Neural crest cell (in vitro differentiated cells): ENCODE measurements at regions not wholly inside any gene's neighbourhood (a gene's known extent, or its start where the extent isn't known, plus 50 kb on each side); places are given as distances from the start of the nearest gene placed in this dataset.

Experiments used
- DNase-seq: peaks from one replicate; pipeline ENCODE4 v3.0.0; 2021; ENCODE audit warnings: low read depth, mixed read lengths, low spot score
- H3K27ac Mint-ChIP-seq: one replicate; pipeline ENCODE4 v1.8.0; 2021; ENCODE audit warnings: mild to moderate bottlenecking, mixed read lengths; ENCODE audit not compliant: unreplicated experiment
- H3K27me3 Mint-ChIP-seq: 2 replicates; pipeline ENCODE4 v1.8.0; 2021; ENCODE audit warnings: low read depth, mild to moderate bottlenecking, mixed read lengths
- H3K36me3 Mint-ChIP-seq: 2 replicates; pipeline ENCODE4 v1.8.0; 2021; ENCODE audit warnings: low read depth, mild to moderate bottlenecking, mixed read lengths
- H3K4me1 Mint-ChIP-seq: 2 replicates; pipeline ENCODE4 v1.8.0; 2021; ENCODE audit warnings: mixed read lengths
- H3K4me3 Mint-ChIP-seq: one replicate; pipeline ENCODE4 v1.8.0; 2021; ENCODE audit warnings: mild to moderate bottlenecking, mixed read lengths
- H3K9me3 Mint-ChIP-seq: 2 replicates; pipeline ENCODE4 v1.8.0; 2021; ENCODE audit warnings: mixed read lengths
- TF ChIP-seq, protein P1 (sequence below): fragments of 200-600 bp; sonication (generic); conservative IDR thresholded peaks from 2 replicates; pipeline ENCODE4 v1.5.0; 2021; ENCODE audit warnings: antibody characterized with exemption, mild to moderate bottlenecking

DNA sequence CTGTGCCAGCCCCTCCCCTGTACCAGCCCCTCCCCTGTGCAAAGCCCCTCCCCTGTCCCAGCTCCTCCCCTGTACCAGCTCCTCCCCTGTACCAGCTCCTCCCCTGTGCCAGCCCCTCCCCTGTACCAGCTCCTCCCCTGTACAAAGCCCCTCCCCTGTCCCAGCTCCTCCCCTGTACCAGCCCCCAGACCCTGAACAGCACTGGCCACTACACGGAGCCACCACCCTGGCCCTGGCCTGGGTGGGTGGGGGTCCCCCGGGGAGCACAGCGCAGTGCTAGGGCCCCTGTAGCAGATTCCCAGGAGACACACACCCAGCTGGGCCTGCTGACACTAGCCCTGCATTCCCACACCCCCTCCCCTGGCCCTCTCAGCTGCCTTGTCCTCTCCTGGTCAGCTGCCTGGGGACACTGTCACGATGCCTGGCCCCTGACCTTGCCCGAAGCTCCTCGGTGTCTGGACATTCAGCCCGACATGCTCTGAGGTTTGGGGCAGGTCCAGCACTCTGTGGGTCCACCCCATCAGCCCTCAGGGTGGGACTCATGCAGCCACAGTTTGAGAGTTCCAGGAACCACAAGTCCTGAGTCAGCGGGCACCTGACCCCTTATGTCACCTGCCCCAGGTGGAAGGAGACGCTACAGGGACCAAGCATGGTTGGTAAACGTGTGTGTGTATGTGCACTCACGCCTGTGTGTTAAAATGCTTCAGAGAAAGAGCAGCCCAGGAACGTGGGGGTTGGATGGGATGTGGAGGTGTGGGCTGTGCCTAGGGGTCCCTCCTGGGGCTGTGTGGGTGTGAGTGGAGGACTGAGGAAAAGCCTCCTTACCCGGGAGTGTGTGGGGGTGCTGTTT, 114.2 kb downstream of the METRNL start:
- no peaks in the 10 kb centered on the region for H3K27me3 Mint-ChIP-seq
- H3K4me3 Mint-ChIP-seq: no peak overlapping the region
- H3K27ac Mint-ChIP-seq: no peak overlapping the region
- peaks cover 2% of the 10 kb centered on the region for H3K9me3 Mint-ChIP-seq
- TF ChIP-seq, protein P1, sequence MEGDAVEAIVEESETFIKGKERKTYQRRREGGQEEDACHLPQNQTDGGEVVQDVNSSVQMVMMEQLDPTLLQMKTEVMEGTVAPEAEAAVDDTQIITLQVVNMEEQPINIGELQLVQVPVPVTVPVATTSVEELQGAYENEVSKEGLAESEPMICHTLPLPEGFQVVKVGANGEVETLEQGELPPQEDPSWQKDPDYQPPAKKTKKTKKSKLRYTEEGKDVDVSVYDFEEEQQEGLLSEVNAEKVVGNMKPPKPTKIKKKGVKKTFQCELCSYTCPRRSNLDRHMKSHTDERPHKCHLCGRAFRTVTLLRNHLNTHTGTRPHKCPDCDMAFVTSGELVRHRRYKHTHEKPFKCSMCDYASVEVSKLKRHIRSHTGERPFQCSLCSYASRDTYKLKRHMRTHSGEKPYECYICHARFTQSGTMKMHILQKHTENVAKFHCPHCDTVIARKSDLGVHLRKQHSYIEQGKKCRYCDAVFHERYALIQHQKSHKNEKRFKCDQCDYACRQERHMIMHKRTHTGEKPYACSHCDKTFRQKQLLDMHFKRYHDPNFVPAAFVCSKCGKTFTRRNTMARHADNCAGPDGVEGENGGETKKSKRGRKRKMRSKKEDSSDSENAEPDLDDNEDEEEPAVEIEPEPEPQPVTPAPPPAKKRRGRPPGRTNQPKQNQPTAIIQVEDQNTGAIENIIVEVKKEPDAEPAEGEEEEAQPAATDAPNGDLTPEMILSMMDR: no peak
- no peak for DNase-seq
- peaks cover 7% of the 10 kb centered on the region for H3K4me1 Mint-ChIP-seq
- no peaks in the 10 kb centered on the region for H3K36me3 Mint-ChIP-seq

DNA sequence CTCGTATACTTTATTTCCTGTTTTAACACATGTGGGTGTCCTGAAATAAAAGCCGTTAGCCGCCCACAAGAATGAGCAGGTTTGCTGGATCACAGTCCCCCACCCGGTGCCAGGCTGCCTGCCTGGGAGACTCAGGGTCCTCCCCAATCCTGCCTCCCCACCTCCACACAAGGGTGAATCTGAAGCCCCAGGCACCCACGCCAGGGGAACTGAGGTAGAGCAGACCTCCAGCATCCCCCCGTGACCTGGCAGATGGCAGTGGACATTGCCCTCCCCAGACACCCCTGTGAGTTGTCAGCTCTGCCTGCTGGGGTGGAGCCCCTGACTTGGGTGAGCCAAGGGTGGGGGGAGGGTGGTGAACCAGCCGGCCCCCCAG, 114.8 kb downstream of the METRNL start:
- Mint-ChIP-seq H3K27ac (no peak overlapping the region), H3K9me3 (no peaks in the 10 kb centered on the region)
- DNase-seq: no peak

DNA sequence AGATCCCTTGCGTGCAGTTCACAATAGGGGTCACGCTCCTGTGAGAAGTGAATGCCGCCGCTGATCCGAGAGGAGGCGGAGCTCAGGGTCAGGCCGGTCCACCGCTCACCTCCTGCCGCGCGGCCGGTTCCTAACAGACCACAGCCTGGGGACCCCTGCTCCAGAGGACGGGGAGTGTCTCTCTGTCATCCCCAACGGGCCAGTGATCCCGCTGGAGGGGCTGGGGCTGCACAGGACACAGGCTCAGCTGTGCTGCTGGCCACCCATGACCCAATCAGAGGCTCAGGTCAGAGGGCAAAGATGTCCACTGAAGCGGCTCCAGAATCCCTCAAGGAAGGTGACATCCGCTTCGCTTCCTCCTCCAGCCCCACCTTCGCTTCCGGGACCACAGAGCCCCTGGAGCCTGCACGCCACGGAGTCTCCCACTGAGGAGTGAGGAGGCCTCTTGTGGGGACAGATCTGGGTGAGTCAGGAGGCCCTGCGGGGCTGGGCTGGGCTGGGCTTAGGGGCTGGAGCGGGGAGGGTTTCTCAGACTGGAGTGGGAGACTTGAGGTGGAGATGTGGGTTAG, 115.4 kb downstream of the METRNL start:
- TF ChIP-seq, protein P1: no peak
- DNase-seq: no peak
- Mint-ChIP-seq H3K27ac (no peak overlapping the region), H3K4me1 (no peaks in the 10 kb centered on the region), H3K4me3 (no peak overlapping the region), H3K9me3 (no peaks in the 10 kb centered on the region), H3K36me3 (no peaks in the 10 kb centered on the region), H3K27me3 (no peaks in the 10 kb centered on the region)

More for the DNA sequence above, 114.8 kb downstream of the METRNL start:
- Mint-ChIP-seq H3K4me1 (peaks cover 1% of the 10 kb centered on the region), H3K4me3 (no peak overlapping the region), H3K27me3 (no peaks in the 10 kb centered on the region), H3K36me3 (no peaks in the 10 kb centered on the region)
- TF ChIP-seq, protein P1: no peak

DNA sequence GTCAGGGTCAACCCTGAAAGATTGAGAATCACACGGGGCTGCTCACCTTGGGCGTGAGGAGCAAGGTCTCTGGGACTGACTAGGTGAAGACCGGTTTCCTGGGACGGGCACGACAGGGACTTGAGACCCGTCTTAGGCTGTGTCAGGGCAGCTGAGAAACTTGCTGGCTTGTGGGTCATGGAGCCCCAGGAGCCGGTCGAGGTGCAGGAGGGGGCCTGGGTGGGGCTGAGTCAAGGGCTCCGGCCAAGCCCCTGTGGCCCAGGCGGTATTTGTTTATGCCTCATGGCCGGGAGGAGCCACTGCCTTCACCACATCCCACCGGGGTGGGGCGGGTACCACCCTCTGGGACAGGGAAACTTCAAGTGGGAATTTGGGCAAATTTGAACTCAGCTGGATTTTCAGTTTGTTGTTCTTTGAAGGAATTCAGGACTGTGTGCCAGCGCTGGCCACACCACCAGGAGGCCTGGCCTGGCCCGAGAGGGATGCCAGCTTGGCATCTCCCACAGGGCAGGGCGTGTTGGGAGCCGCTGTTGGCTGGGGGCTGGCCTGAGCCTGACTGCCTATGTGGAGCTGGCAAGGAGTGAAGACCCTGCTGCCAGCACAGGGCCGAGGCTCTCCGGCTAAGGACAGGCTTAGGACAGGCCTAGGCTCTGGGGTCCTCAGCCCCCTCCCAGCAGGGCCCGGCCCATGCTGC, 116.1 kb downstream of the METRNL start:
- TF ChIP-seq, protein P1: no peak

DNA sequence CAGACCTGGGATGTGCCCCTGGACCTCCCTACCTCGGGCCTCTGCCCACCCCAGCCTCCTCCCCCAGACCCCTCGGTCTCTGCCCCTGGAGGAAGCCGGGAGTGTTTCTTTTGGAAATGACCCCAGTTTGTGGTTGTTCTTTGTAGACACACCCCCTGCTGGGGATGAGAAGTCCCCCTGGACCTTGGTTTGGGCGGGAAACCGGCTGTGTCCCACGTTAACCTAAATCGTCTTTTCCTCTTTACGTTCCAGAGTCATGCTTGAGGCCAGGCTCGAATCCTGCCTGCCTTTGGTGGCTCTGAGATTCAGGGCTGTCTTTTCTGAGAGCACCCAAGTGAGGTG, 116.6 kb downstream of the METRNL start:
- H3K27ac Mint-ChIP-seq: no peak overlapping the region
- no peaks in the 10 kb centered on the region for H3K36me3 Mint-ChIP-seq
- no peaks in the 10 kb centered on the region for H3K9me3 Mint-ChIP-seq
- TF ChIP-seq, protein P1: no peak
- DNase-seq: no peak
- H3K4me3 Mint-ChIP-seq: no peak overlapping the region
- H3K4me1 Mint-ChIP-seq: no peaks in the 10 kb centered on the region
- H3K27me3 Mint-ChIP-seq: no peaks in the 10 kb centered on the region

More for the DNA sequence above, 116.1 kb downstream of the METRNL start:
- no peak for DNase-seq
- Mint-ChIP-seq H3K27ac (no peak overlapping the region), H3K27me3 (no peaks in the 10 kb centered on the region), H3K36me3 (no peaks in the 10 kb centered on the region), H3K4me3 (no peak overlapping the region), H3K4me1 (no peaks in the 10 kb centered on the region), H3K9me3 (no peaks in the 10 kb centered on the region)
